KOPT-K1 (cell line): ENCODE measurements at regions not wholly inside any gene's neighbourhood (a gene's known extent, or its start where the extent isn't known, plus 50 kb on each side); places are given as distances from the start of the nearest gene placed in this dataset.

Source experiments
- H3K27ac ChIP-seq: fragments of 200-600 bp; sonication (generic); 2 replicates; pipeline ENCODE4 v1.5.1; 2016; ENCODE audit warnings: antibody characterized with exemption, mild to moderate bottlenecking, low read depth, low read length; ENCODE audit not compliant: poor library complexity, severe bottlenecking
- H3K36me3 ChIP-seq: fragments of 200-600 bp; sonication (generic); 2 replicates; pipeline ENCODE4 v1.5.1; 2017; ENCODE audit warnings: antibody characterized with exemption, mild to moderate bottlenecking, low read length, moderate library complexity; ENCODE audit not compliant: insufficient read depth
- H3K9me3 ChIP-seq: fragments of 200-600 bp; sonication (generic); 2 replicates; pipeline ENCODE4 v1.5.1; 2017; ENCODE audit warnings: antibody characterized with exemption, low read length, mild to moderate bottlenecking; ENCODE audit not compliant: insufficient read depth, poor library complexity, severe bottlenecking

DNA sequence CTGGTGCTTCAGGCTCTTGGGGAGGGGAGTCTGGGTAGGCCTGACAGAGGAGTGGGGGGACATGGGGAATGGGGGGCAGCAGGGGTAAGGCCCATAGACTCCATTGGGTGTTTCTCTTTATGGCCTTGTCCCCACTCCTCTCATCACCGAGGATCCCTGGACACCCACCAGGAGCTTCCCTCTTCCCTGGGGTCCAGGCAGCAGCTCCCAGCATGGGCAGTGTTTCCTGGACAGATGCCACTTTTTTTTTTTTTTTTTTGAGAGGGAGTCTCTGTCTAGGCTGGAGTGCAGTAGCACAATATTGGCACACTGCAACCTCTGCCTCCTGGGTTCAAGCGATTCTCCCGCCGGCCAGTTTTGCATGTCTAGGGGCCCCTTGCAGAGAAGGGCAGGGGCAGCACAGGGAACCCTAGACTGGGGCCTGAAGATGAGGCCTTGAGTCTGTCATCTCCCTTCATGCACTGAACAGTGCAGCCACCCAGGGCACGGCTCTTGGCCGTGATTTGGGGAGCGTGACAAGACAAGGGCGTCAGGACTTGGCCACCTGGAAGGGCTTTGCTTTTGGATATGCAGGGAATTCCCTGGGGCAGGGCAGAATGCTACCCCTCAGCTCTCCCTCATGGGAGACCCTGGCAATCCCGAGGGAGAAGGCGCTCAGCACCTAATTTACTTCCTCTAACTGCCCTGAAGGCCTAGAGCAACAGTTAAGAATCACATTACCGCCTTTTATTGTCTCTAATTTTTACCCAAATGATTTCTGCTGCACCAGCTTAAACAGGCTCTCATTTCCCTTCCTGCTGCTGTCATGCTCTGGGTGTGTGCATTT lies 213.9 kb upstream of the ZNF536 start:
- no peaks in the 10 kb centered on the region for H3K9me3 ChIP-seq
- no peak overlapping the region for H3K27ac ChIP-seq
- H3K36me3 ChIP-seq, result no peaks in the 10 kb centered on the region

DNA sequence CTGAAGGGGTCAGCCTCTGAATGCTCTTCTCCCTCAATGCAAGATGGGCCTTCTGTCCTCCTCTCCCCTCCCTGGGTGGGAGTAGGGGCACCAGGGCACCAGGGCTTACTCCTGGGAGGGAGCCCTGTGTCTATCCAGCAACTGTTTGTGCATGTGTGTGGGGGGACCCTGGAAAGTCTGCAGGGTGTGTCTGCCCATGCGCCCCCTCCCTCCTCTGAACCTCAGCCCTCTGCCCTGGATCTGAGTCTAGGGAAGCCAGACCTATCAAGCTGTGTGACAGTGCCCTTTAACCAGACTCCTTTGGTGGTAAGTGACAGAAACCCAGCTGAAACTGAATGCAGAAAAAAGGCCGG lies 213.3 kb upstream of the ZNF536 start:
- Histone ChIP-seq H3K27ac (no peak overlapping the region), H3K9me3 (no peaks in the 10 kb centered on the region), H3K36me3 (no peaks in the 10 kb centered on the region)

- Histone ChIP-seq H3K27ac (no peak overlapping the region), H3K9me3 (no peaks in the 10 kb centered on the region)
Observed at GRCh38 chr19:30159636-30160035, 212.5 kb upstream of the ZNF536 start.

DNA sequence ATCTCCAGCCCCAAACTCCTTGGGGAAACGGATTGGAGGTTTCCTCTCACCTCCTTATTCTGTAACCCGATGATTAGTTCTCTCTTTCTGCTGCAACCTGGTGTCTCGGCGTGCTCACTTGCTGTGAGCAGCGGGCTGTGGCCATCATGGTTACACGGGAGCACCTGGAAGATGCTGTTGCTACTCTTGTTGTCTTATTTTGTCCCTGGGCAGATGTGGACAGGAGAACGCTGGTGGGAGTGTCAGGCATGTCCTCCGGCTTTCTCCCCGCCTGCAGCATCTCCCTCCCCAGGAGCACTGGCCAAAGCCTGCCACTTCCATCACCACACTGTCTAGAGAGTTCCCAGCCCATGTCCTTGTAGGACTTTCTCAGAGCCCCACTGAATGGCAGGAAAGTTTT lies 211.8 kb upstream of the ZNF536 start:
- Histone ChIP-seq H3K9me3 (no peaks in the 10 kb centered on the region), H3K36me3 (no peaks in the 10 kb centered on the region), H3K27ac (no peak overlapping the region)

More at GRCh38 chr19:30159636-30160035, 212.5 kb upstream of the ZNF536 start:
- no peaks in the 10 kb centered on the region for H3K36me3 ChIP-seq

DNA sequence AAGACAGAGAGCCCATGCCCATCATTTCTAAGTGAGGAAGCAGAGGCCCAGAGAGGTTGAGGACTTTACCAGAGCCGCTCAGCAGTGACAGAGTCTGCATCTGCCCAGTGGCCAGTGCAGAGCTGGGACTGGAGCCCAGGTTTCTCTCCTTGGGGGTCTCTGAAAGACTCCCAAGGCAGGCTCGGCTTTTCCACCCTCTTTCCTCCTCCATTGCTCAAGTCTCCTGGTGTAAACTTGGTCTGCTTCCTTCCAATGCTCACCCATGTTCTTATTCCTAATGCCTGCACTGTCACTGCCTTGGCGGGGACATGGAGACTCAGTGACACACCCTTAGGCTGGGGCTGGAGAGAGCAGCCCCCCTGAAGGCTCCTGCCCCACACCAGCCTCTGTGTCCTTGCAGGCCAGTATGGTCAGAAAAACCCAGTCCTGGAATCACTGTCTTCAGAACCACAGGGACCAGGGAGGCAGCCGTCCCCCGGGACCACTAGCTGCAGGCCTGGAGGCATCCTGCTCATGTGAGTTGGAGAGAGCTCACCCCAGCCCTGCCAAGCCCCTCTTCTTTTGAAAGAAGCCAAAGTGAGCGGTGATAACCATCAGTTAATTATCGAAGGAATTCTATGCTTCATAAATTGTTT lies 211.0 kb upstream of the ZNF536 start:
- Histone ChIP-seq H3K9me3 (no peaks in the 10 kb centered on the region), H3K36me3 (no peaks in the 10 kb centered on the region), H3K27ac (no peak overlapping the region)

DNA sequence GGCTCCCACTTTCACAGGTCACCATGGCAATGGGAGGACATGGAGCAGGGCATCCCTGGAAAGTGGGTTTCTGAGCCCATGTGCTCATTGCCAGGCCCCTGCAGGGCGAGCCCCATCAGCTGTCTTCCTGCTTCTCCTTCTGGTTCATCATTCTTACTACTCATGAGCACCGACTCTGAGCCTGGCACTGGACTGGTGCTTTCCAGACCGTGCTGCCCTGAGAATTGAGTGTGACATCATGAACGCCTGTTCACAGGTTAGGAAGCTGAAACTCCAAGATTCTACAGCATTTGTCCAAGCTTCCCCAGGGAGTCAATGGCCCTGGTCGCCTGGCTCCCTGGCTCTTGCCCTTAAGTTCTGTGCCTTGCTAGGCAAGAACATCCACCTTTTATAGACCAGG lies 210.4 kb upstream of the ZNF536 start:
- no peaks in the 10 kb centered on the region for H3K9me3 ChIP-seq

DNA sequence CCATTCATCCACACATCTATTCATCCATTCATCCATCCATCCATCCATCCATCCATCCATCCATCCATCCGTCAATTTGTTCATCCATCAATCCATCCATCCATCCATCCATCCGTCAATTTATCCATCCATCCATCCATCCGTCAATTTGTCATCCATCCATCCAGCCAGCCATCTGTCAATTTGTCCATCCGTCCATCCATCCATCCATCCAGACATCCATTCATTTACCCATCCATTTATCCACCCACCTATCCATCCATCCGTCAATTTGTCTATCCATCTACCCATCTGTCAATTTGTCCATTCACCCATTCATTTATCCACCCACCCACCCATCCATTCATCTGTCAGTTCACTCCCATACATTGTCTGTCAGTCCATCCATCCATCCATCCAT lies 209.5 kb upstream of the ZNF536 start:
- Histone ChIP-seq H3K9me3 (no peaks in the 10 kb centered on the region), H3K27ac (no peak overlapping the region), H3K36me3 (no peaks in the 10 kb centered on the region)

More for the DNA sequence above, 210.4 kb upstream of the ZNF536 start:
- no peak overlapping the region for H3K27ac ChIP-seq
- H3K36me3 ChIP-seq, result no peaks in the 10 kb centered on the region

DNA sequence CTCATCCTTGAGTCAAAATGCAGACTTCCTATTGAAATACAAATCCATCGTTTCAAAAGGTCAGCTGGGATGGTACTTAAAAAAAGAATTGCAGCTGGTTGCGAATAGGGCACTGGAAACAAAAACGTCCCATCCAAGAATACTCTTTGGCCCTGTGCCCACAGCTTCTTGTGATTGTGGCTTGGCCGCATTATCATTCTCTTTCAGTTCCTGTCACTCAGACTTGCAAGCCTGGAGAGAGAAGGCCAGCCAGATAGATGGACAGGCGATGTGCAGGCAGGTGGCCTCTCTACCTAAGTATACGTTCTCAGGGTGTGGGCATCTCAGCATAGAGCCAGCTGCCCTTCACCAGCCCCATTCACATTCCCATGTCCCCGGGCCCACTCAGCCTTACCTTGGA lies 208.5 kb upstream of the ZNF536 start:
- Histone ChIP-seq H3K9me3 (no peaks in the 10 kb centered on the region), H3K27ac (no peak overlapping the region), H3K36me3 (no peaks in the 10 kb centered on the region)

DNA sequence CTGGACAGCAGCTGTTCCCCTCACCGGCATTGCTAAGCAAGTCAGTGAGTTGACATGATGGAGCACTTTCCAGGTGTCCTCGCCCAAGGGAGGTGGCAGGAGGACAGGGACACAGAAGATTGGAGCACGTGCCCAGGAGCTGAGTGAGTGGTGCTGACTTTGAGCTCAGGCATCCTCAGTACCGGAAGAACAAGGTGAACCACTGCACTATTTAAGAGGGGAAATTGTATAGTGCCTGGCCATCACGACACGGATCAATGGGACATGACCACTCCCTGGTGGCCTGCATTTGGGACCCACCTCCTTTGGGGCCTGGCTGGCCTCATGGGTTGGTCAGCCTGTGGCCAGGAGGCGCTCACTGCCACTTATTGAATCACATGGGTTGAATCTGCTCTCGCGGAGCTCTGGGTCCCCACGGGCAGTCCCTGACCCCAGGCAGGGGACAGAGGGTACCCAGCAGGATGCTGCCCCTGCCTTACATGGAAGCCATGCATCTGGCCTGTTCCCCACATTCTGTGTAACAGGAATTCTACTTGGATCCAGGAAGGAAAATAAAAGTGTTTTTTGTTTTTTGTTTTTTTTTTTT lies 206.9 kb upstream of the ZNF536 start:
- Histone ChIP-seq H3K27ac (no peak overlapping the region), H3K36me3 (no peaks in the 10 kb centered on the region), H3K9me3 (no peaks in the 10 kb centered on the region)

- Histone ChIP-seq H3K36me3 (no peaks in the 10 kb centered on the region), H3K9me3 (no peaks in the 10 kb centered on the region), H3K27ac (no peak overlapping the region)
Observed at GRCh38 chr19:30167206-30167868, 204.8 kb upstream of the ZNF536 start.

GRCh38 chr19:30167976-30168635 lies 204.1 kb upstream of the ZNF536 start:
- H3K36me3 ChIP-seq, result no peaks in the 10 kb centered on the region
- no peak overlapping the region for H3K27ac ChIP-seq
- no peaks in the 10 kb centered on the region for H3K9me3 ChIP-seq

- Histone ChIP-seq H3K27ac (no peak overlapping the region), H3K36me3 (no peaks in the 10 kb centered on the region), H3K9me3 (no peaks in the 10 kb centered on the region)
Observed at GRCh38 chr19:30168760-30169159, 203.4 kb upstream of the ZNF536 start.

DNA sequence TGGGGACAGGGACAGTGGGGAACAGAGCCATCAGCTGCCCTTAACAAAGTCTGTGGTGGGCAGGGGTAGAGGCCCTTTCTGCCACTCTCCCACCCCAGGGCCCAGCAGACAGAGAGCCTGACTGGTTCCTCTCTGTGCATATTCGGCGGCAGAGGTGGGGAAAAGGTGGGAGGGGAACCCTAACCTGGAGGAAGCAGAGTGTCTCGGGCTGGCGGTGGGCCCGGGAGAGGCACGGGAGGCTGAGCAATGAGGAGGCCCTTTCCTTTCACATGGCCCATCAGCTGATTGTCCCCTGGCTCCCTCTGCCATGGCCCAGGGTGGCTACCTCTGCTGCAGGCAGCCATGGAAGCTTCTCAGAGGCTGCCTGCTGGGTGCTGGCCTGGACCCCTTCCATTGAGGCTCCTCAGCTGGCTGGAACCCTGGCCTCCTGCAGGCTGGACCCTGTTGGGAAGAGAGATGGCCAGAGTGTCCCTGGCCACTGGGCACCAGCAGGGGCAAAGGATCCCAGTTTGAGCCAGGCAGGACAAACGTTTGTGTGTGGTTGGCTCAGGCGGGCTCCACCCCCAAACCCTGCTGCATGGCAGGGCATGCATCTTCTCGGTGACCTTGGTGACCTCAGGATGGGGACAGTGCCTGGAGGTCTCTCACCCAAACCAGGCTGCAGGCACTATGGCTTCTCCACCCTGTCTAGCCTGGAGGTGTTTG lies 202.8 kb upstream of the ZNF536 start:
- Histone ChIP-seq H3K9me3 (no peaks in the 10 kb centered on the region), H3K36me3 (no peaks in the 10 kb centered on the region), H3K27ac (no peak overlapping the region)

DNA sequence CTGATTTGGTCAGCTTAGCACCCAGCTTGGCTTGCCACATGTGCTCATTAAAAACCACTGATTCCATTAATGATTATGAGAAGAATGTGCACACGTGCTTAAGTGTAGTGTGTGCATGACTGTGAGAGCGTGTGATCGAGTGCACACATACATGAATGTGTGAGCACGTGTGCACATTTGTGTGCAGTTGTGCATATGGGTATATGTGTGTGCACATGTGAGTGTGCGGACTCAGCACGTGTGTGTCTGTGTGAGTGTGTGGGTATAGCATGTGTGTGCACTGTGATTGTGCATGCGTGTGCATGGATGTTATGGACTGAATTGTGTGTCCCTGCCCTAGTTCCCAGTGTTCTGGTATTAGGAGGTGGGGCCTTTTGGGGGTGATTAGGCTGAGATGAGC lies 202.1 kb upstream of the ZNF536 start:
- Histone ChIP-seq H3K9me3 (no peaks in the 10 kb centered on the region), H3K27ac (no peak overlapping the region), H3K36me3 (no peaks in the 10 kb centered on the region)
